HG03469 (cell line): ENCODE measurements at regions not wholly inside any gene's neighbourhood (a gene's known extent, or its start where the extent isn't known, plus 50 kb on each side); places are given as distances from the start of the nearest gene placed in this dataset.

Source experiments
- ATAC-seq: cut with Tn5 transposase; IDR thresholded peaks from one replicate; pipeline ENCODE4 v1.9.1; 2021; ENCODE audit warnings: mild to moderate bottlenecking, moderate library complexity, moderate number of reproducible peaks; ENCODE audit not compliant: unreplicated experiment

- no peak for ATAC-seq
Observed at GRCh38 chr1:239221656-239222055, 164.7 kb upstream of the CHRM3 start.

DNA sequence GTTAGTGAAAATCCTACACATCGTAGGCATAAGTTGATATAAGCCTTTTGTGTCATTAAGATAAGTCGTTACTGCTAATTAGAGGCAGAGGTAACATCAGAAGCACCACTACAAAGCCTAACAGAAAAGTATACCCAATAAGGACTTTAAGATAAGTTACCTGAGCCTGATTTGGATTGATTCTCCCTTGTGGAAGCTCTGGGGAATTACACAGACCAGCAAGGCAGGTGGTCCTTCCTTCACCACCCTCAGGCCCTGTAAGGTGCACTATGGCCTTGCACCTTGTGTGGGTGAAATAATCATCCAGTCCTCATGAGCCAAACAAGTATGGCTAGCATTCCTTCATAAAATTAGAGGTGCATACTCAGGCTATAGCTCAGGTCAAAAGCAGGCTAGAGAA lies 166.7 kb upstream of the CHRM3 start:
- ATAC-seq = no peak

DNA sequence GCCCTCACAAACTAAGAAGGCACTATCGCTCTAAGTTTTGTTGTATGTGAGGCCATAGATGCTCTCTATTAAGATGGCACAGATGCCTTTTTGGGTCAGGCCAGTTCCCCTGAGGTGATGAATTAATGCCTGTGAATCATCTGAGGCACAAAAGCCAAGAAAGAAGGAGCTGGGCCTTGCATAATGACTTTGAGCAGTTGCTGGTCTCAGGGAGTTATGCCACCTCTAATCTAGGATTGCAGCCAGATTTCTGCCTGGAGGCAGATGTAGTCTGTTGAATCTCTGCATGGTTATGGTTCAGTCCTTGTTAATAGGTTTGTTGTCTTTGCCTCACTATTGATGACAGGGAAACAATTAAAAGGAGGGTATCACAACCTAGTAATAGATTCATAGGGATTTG lies 168.1 kb upstream of the CHRM3 start:
- ATAC-seq = no peak

GRCh38 chr1:239212811-239213220 lies 173.6 kb upstream of the CHRM3 start:
- ATAC-seq = no peak

- no peak for ATAC-seq
Observed at GRCh38 chr1:239209591-239209990, 176.8 kb upstream of the CHRM3 start.

DNA sequence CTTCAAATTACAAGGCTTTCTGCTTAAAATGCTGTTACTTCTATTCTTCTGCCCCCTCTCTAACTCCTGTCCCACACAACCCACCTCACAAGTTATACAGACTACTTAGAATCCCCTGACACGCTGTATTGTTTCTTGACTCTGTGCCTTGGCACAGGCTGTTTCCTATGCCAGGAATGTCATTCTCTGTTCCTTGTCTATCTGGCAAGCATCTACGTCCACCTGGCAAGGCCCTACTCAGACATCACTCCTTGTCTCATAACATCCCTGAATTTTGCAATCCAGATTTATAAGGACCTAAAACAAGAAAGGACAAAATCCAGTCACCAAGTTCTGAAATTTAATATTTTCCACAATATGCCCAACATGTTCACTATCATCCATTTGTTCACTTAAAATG lies 182.0 kb upstream of the CHRM3 start:
- ATAC-seq = no peak

GRCh38 chr1:239197871-239198270 lies 188.5 kb upstream of the CHRM3 start:
- no peak for ATAC-seq

GRCh38 chr1:239189998-239190512 lies 196.3 kb upstream of the CHRM3 start:
- ATAC-seq = no peak

GRCh38 chr1:239186487-239186886 lies 199.9 kb upstream of the CHRM3 start:
- no peak for ATAC-seq

- no peak for ATAC-seq
Observed at GRCh38 chr1:239185245-239185619, 201.1 kb upstream of the CHRM3 start.

GRCh38 chr1:239184561-239185244 lies 201.7 kb upstream of the CHRM3 start:
- ATAC-seq = no peak

DNA sequence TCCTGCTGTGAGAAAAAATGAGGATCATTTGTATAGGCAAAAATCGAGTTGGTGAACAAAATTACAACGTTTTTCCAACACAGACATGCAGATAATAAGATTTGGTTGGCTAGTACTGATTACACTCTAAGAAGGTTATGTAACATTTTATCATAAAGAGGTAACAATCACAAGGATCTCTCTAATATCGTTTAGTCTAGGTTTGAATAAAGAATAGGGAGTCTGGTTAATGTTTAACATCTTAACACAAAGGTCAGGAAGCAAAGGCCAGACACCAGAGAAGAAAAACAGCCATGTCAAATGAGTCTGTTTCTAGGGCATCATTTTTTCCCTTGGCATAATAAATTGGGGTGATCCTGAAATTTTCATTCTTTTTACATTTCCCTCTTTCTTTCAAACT lies 207.4 kb upstream of the CHRM3 start:
- no peak for ATAC-seq

DNA sequence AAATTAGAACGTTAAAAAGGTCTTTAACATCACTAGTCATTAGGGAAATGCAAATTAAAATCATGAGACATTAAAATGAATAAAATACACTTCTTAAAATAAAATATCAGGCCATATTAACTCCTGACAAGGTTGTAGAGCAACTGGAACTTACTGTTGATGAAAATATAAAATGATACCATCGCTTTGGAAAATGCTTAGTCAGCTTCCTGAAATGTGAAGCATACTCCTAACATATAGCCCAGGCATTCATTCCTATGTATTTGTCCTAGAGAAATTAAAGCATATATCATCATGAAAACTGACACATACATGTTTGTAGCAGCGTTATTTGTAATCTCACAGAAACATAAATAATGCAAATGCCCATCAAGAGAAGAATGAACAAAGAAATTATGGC lies 211.5 kb upstream of the CHRM3 start:
- ATAC-seq = no peak

- ATAC-seq = no peak
Observed at GRCh38 chr1:239170828-239171227, 215.5 kb upstream of the CHRM3 start.

DNA sequence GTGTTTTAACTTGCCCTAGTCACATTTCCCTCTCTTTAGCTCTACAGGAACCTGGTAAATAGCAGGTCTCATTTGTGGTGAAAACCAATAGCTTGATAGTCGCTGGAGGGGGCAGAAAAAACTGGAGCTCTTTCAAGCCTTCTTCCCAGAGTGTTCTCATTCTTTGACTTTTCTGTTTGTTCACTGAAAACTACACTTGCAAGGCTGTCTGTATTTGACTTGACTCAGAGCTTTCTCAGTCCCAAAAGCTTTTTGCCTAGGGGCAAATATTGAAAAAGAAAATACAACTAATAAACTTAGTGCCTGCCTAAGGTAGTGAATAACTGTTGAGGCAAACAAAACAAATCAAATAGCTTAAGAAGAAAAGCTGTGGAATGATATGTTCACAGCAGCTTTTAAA lies 217.1 kb upstream of the CHRM3 start:
- ATAC-seq = no peak

- no peak for ATAC-seq
Observed at GRCh38 chr1:239164451-239165180, 221.8 kb upstream of the CHRM3 start.

- no peak for ATAC-seq
Observed at GRCh38 chr1:239155466-239156091, 230.8 kb upstream of the CHRM3 start.

DNA sequence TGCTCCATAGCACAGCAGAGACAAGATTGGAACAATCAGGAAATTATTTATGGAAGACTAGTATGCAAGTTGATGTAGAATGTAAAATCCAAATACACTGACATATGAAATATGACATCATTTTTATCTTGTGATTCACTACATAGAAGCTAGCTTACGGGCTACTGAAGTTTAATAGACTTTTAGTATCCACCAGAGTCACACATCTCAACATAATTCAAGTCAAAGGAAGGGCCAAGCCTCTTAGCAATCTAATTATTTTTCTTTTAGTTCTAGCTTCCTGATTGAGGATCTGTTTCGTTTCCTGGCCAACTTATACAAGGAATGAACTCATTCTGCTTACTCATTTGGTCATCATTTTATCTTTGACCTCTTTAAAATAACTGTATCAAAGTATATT lies 234.4 kb upstream of the CHRM3 start:
- no peak for ATAC-seq

GRCh38 chr1:239140968-239141367 lies 245.4 kb upstream of the CHRM3 start:
- ATAC-seq = no peak

- no peak for ATAC-seq
Observed at GRCh38 chr1:239139801-239140200, 246.6 kb upstream of the CHRM3 start.

- ATAC-seq = no peak
Observed at GRCh38 chr1:239128541-239128940, 257.8 kb upstream of the CHRM3 start.

DNA sequence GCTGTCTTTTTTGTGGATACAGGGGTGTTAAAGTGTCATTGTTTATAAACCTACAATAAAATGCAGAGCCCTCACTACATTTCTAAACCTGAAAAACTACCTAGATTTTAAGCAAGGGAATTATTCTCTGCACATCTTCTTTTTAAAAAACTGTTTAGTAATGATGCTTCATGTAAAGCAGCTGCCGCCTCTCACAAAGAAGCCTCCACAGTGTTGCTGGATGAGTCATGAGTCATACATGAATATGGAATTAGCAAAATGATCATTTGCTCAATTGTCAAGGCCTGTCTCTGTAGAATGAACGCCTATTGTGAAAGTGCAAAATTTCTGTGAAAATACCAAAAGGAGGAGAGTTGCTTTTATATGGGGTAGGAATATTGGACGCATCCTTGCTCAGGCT lies 259.5 kb upstream of the CHRM3 start:
- ATAC-seq = no peak
